Keratinocyte (primary cell): ENCODE measurements at regions not wholly inside any gene's neighbourhood (a gene's known extent, or its start where the extent isn't known, plus 50 kb on each side); places are given as distances from the start of the nearest gene placed in this dataset.

Source experiments
- DNase-seq: peaks from one replicate; pipeline ENCODE4 v3.0.0-alpha.2; 2011; ENCODE audit warnings: low read depth, missing footprints, low spot score
- FAIRE-seq: peaks from 2 replicates; lab custom pipeline; 2011; peaks lifted over from hg19 to GRCh38; lab: Jason Lieb, UNC
- H2AFZ ChIP-seq: 2 replicates; pipeline ENCODE4 v1.6.0; 2012; ENCODE audit warnings: low read length, control low read depth, inconsistent platforms; ENCODE audit not compliant: control insufficient read depth
- H3K27ac ChIP-seq: 2 replicates; pipeline ENCODE4 v1.5.1; 2011; ENCODE audit warnings: low read length; ENCODE audit not compliant: control insufficient read depth, insufficient read depth
- H3K27me3 ChIP-seq: 3 replicates; pipeline ENCODE4 v1.6.0; 2011; ENCODE audit warnings: low read length; ENCODE audit not compliant: control insufficient read depth, insufficient read depth; ENCODE audit errors: extremely low read depth
- H3K36me3 ChIP-seq, 2 experiments: 2 replicates in 1 of 2; 3 replicates in 1 of 2; pipeline ENCODE4 v1.5.1; 2011; ENCODE audit warnings: low read length in 2 of 2, mild to moderate bottlenecking in 1 of 2; ENCODE audit not compliant: control insufficient read depth in 2 of 2, insufficient read depth in 2 of 2; ENCODE audit errors: extremely low read depth in 1 of 2
- H3K4me1 ChIP-seq: 3 replicates; pipeline ENCODE4 v1.5.1; 2011; ENCODE audit warnings: low read length; ENCODE audit not compliant: control insufficient read depth, insufficient read depth; ENCODE audit errors: extremely low read depth
- H3K4me2 ChIP-seq: 3 replicates; pipeline ENCODE4 v1.6.0; 2011; ENCODE audit warnings: low read depth, low read length; ENCODE audit not compliant: control insufficient read depth, insufficient read depth; ENCODE audit errors: extremely low read depth
- H3K4me3 ChIP-seq, 3 experiments: fragments of 200-600 bp in 1 of 3; sonication (generic) in 1 of 3; 2 replicates in 2 of 3; 3 replicates in 1 of 3; pipeline ENCODE4 v1.5.1; 2011 to 2016; ENCODE audit warnings: low read length in 3 of 3, mild to moderate bottlenecking in 3 of 3, control low read depth in 2 of 3, inconsistent platforms in 1 of 3, low read depth in 1 of 3, mixed read lengths in 1 of 3, mixed run types in 1 of 3, moderate library complexity in 1 of 3; ENCODE audit not compliant: control insufficient read depth in 2 of 3, insufficient read depth in 2 of 3; ENCODE audit errors: extremely low read depth in 1 of 3
- H3K79me2 ChIP-seq: 2 replicates; pipeline ENCODE4 v1.6.0; 2012; ENCODE audit warnings: low read length; ENCODE audit not compliant: control insufficient read depth, insufficient read depth
- H3K9ac ChIP-seq: 3 replicates; pipeline ENCODE4 v1.6.0; 2011; ENCODE audit warnings: low read length; ENCODE audit not compliant: control insufficient read depth, insufficient read depth; ENCODE audit errors: extremely low read depth
- H3K9me1 ChIP-seq: 3 replicates; pipeline ENCODE4 v1.6.0; 2011; ENCODE audit warnings: low read length; ENCODE audit not compliant: control insufficient read depth, insufficient read depth; ENCODE audit errors: extremely low read depth
- H3K9me3 ChIP-seq: 2 replicates; pipeline ENCODE4 v1.5.1; 2012; ENCODE audit warnings: low read depth, low read length; ENCODE audit not compliant: control insufficient read depth
- H4K20me1 ChIP-seq: 3 replicates; pipeline ENCODE4 v1.6.0; 2011; ENCODE audit warnings: low read length; ENCODE audit not compliant: control insufficient read depth, insufficient read depth; ENCODE audit errors: extremely low read depth
- EZH2 ChIP-seq: IDR thresholded peaks from one replicate; pipeline ENCODE4 v1.6.1; 2012; ENCODE audit warnings: inconsistent platforms, mild to moderate bottlenecking, low read length, moderate library complexity
- dilution Hi-C: fragments of 300-500 bp; cut with MboI; formaldehyde crosslinking; loops from one replicate; pipeline ENCODE4 v1.7.0; 2020; ENCODE audit warnings: low sequenced_read_pairs; ENCODE audit not compliant: extremely low pct_ligation_motif_present
- TF ChIP-seq, protein P1 (sequence below), 3 experiments: IDR thresholded peaks in 1 of 3; conservative IDR thresholded peaks in 1 of 3; optimal IDR thresholded peaks in 1 of 3; 2 replicates in 2 of 3; 3 replicates in 1 of 3; pipeline versions ENCODE3 to v1.5.1; 2011; ENCODE audit warnings: low read length in 3 of 3, mild to moderate bottlenecking in 3 of 3, moderate library complexity in 2 of 3, control low read depth in 1 of 3, inconsistent platforms in 1 of 3; ENCODE audit not compliant: insufficient read depth in 2 of 3; ENCODE audit errors: extremely low read depth in 1 of 3

DNA sequence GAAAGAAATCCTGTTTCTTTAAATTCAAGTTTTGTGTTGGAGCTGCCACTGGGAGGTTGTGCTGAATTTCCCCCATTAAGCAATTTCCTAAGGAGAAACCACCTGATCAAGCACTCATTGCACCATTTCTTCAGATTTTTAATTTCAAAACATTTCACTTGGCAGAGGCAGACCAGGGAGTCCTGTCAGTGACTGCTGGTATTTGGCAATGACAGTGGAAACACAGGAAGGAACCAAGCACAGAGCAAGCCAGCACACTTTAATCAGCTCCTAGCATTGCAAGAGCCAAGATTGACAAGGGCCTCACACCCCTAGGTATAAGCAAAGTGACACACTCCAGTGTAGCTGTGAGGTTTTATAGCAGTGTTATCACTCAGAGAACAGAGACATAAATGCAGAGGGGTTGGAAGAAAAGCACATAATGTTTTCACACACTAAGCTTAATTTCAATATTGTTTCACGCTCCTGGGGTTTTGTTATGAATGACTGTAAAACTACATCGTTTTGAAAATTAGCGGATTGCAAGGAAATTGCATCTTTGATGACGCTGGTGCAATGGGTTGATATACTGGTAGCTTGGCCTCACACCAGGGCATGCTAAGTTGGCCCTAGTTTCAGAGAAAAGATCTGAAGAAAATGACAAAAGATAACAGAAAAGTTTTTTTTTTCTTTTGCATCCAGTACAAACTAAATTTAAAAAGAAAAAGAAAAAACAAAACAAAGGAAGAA is 768.4 kb downstream of the TFAP2A start:
- DNase-seq (no peak), FAIRE-seq (no peak)
- dilution Hi-C loops: no loop called here
- H2AFZ ChIP-seq: no peak overlapping the region
- no peak overlapping the region for H3K4me3 ChIP-seq
- no peaks in the 10 kb centered on the region for H3K9me1 ChIP-seq
- no peak for TF ChIP-seq EZH2
- TF ChIP-seq, protein P1, sequence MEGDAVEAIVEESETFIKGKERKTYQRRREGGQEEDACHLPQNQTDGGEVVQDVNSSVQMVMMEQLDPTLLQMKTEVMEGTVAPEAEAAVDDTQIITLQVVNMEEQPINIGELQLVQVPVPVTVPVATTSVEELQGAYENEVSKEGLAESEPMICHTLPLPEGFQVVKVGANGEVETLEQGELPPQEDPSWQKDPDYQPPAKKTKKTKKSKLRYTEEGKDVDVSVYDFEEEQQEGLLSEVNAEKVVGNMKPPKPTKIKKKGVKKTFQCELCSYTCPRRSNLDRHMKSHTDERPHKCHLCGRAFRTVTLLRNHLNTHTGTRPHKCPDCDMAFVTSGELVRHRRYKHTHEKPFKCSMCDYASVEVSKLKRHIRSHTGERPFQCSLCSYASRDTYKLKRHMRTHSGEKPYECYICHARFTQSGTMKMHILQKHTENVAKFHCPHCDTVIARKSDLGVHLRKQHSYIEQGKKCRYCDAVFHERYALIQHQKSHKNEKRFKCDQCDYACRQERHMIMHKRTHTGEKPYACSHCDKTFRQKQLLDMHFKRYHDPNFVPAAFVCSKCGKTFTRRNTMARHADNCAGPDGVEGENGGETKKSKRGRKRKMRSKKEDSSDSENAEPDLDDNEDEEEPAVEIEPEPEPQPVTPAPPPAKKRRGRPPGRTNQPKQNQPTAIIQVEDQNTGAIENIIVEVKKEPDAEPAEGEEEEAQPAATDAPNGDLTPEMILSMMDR (optimal IDR thresholded peaks at IDR 0.05 in 1 of 3, IDR thresholded peaks at IDR 0.05 in 1 of 3, conservative IDR thresholded peaks at IDR 0.05 in 1 of 3; ENCODE audit: extremely low read depth in 1 of 3, insufficient read depth in 2 of 3, low read length in 3 of 3): no peak
- no peaks in the 10 kb centered on the region for H4K20me1 ChIP-seq
- H3K27me3 ChIP-seq: no peaks in the 10 kb centered on the region
- no peaks in the 10 kb centered on the region for H3K9me3 ChIP-seq
- no peak overlapping the region for H3K9ac ChIP-seq
- no peaks in the 10 kb centered on the region for H3K79me2 ChIP-seq
- H3K36me3 ChIP-seq: no peaks in the 10 kb centered on the region
- no peak overlapping the region for H3K4me2 ChIP-seq
- H3K27ac ChIP-seq: no peak overlapping the region
- no peaks in the 10 kb centered on the region for H3K4me1 ChIP-seq

DNA sequence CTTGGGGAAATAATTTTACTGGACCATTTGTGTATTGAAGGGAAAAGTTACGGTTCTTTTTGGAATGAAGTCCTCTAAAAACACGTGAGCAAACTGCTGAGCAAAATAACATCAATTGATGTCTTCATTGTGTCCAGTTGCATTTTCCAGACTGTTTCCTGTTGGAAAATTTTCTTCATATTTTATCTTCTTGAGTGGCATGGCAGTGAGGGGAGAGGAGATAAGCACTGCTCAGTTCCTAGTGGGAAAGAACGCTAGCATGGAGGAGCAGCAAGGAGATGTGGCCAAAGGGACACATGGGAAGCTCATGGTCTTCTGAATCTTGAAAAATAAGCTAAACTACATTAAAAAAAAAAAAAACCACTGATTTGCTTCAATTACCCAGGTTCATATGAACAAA is 776.0 kb downstream of the TFAP2A start:
- DNase-seq (no peak), FAIRE-seq (no peak)
- Histone ChIP-seq H3K9ac (no peak overlapping the region), H3K9me3 (no peaks in the 10 kb centered on the region), H3K4me3 (no peak overlapping the region), H3K27ac (no peak overlapping the region), H2AFZ (no peak overlapping the region), H3K36me3 (no peaks in the 10 kb centered on the region), H3K27me3 (no peaks in the 10 kb centered on the region), H3K9me1 (no peaks in the 10 kb centered on the region), H3K4me1 (no peaks in the 10 kb centered on the region), H4K20me1 (no peaks in the 10 kb centered on the region), H3K79me2 (no peaks in the 10 kb centered on the region), H3K4me2 (no peak overlapping the region)
- dilution Hi-C loops: no loop called here
- TF ChIP-seq, protein P1 (optimal IDR thresholded peaks at IDR 0.05 in 1 of 3, IDR thresholded peaks at IDR 0.05 in 1 of 3, conservative IDR thresholded peaks at IDR 0.05 in 1 of 3; ENCODE audit: extremely low read depth in 1 of 3, insufficient read depth in 2 of 3, low read length in 3 of 3): no peak
- TF ChIP-seq EZH2: no peak
